ENCODE measurements at regions not wholly inside any gene's neighbourhood (a gene's known extent, or its start where the extent isn't known, plus 50 kb on each side); places are given as distances from the start of the nearest gene placed in this dataset.

DNA sequence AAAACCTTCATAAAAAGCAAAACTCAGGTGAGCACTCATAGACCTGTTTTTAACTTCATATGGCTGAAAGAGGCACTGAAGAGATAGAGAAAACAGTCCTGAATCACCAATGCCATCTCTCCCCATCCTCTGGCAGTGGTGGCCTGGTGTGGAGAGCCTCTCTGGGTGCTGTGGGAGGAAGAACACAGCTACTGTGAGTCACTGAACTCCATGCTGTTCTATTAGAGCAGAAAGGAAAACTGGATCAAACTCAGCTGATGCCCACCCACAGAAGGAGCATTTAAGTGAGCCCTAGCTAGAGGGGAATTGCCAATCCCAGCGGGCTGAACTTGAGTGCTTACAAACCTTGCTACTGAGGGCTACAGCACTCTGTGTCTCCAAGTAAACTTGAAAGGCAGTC lies 115.3 kb upstream of the SESN3 start:
- in situ Hi-C loops (cut with HindIII; ENCODE audit: low sequenced_read_pairs), result no loop called here
- DNase-seq (ENCODE audit: low read depth, low spot score), result no peak
- TF ChIP-seq, protein P1, sequence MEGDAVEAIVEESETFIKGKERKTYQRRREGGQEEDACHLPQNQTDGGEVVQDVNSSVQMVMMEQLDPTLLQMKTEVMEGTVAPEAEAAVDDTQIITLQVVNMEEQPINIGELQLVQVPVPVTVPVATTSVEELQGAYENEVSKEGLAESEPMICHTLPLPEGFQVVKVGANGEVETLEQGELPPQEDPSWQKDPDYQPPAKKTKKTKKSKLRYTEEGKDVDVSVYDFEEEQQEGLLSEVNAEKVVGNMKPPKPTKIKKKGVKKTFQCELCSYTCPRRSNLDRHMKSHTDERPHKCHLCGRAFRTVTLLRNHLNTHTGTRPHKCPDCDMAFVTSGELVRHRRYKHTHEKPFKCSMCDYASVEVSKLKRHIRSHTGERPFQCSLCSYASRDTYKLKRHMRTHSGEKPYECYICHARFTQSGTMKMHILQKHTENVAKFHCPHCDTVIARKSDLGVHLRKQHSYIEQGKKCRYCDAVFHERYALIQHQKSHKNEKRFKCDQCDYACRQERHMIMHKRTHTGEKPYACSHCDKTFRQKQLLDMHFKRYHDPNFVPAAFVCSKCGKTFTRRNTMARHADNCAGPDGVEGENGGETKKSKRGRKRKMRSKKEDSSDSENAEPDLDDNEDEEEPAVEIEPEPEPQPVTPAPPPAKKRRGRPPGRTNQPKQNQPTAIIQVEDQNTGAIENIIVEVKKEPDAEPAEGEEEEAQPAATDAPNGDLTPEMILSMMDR (IDR thresholded peaks at IDR 0.05; ENCODE audit: low read depth, low read length), result no peak
- H3K4me3 ChIP-seq (ENCODE audit: low read depth, low read length), result no peak overlapping the region

- TF ChIP-seq, protein P1 (IDR thresholded peaks at IDR 0.05; ENCODE audit: low read depth, low read length), result no peak
- DNase-seq (ENCODE audit: low read depth, low spot score), result no peak
- no peak overlapping the region for H3K4me3 ChIP-seq (ENCODE audit: low read depth, low read length)
- in situ Hi-C loops (cut with HindIII; ENCODE audit: low sequenced_read_pairs), result no loop called here
These were observed 114.6 kb upstream of the SESN3 start for GRCh38 chr11:95345651-95346050.

GRCh38 chr11:95344932-95345642 lies 114.1 kb upstream of the SESN3 start:
- no peak overlapping the region for H3K4me3 ChIP-seq (ENCODE audit: low read depth, low read length)
- TF ChIP-seq, protein P1 (IDR thresholded peaks at IDR 0.05; ENCODE audit: low read depth, low read length), result no peak
- no peak for DNase-seq (ENCODE audit: low read depth, low spot score)
- in situ Hi-C loops (cut with HindIII; ENCODE audit: low sequenced_read_pairs), result no loop called here

DNA sequence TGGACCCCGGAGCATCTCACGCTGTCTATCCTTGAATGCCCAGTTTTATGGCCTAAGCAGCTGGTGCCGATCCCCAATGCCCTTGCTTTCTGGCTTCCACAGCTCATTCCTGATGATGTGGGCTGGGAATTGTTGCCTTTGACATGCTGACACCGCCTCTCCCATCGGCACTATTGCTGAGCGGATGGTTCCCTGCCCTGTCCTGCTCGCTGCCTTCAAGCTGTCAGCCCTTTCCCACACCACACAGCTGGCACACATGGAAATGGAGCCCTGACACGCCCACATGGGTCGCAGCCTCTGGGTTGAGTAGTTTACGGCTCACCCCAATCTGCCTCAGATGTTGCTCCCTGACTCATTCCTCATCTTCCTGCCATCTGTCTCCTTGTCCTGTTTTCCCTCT lies 110.2 kb upstream of the SESN3 start:
- in situ Hi-C loops (cut with HindIII; ENCODE audit: low sequenced_read_pairs), result no loop called here
- TF ChIP-seq, protein P1 (IDR thresholded peaks at IDR 0.05; ENCODE audit: low read depth, low read length), result no peak
- no peak for DNase-seq (ENCODE audit: low read depth, low spot score)
- no peak overlapping the region for H3K4me3 ChIP-seq (ENCODE audit: low read depth, low read length)

DNA sequence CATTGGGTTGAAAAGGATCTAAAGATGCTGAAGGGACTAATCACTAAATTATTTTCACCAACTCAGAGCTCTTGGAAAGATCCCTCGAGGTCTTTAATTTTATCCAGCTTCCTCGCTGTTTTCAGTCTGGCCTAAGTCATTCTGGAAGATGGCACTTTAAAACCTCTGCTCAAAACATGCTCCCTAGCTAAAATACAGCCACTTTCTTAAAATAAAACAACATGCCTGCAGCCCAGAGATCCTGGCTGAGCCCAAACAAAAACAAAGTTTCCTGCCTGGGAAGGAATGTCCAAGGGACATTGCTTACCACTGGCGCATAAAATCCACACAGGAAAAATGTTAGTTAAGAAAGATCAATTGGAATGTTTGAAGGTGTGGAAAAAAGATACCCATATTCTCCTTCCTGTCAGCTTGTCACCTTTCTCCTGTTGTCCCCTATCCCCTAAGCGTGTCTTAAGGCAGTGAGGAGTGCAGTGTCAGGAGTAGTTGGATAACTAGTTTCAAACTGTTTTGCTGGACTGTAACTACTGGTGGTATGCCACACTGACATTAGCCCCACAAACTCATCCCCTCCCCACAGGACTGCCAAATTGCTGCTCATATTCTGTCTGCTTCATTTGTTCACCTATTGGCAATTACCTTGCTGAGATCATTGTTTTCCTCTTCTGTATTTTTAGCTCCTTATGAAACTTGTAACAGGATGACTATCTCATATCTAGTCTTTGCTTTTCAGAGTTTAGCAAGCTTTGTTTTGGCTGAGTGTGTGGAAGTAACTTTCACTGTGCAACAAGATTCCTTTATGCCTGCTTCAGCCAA lies 108.3 kb upstream of the SESN3 start:
- in situ Hi-C loops (cut with HindIII; ENCODE audit: low sequenced_read_pairs), result no loop called here
- DNase-seq (ENCODE audit: low read depth, low spot score), result peak; percentile 20
- TF ChIP-seq, protein P1 (IDR thresholded peaks at IDR 0.05; ENCODE audit: low read depth, low read length), result no peak
- no peak overlapping the region for H3K4me3 ChIP-seq (ENCODE audit: low read depth, low read length)

- in situ Hi-C loops (cut with HindIII; ENCODE audit: low sequenced_read_pairs), result no loop called here
- no peak overlapping the region for H3K4me3 ChIP-seq (ENCODE audit: low read depth, low read length)
- TF ChIP-seq, protein P1 (IDR thresholded peaks at IDR 0.05; ENCODE audit: low read depth, low read length), result no peak
- peak; percentile 75 for DNase-seq (ENCODE audit: low read depth, low spot score)
These were observed 107.5 kb upstream of the SESN3 start for GRCh38 chr11:95338430-95338991.
